Tibial nerve (tissue), 4 donors: ENCODE measurements at regions not wholly inside any gene's neighbourhood (a gene's known extent, or its start where the extent isn't known, plus 50 kb on each side); places are given as distances from the start of the nearest gene placed in this dataset.

Experiments used
- DNase-seq, 2 donors: peaks; one replicate each; pipeline ENCODE4 v3.0.0-alpha.2; 2019; ENCODE audit warnings: low spot score in 2 of 2
- H3K27ac ChIP-seq, 4 donors: fragments of 200-600 bp; sonication (generic) in 3 of 4; one replicate each; pipeline ENCODE4 v1.5.1; 2017 to 2019; ENCODE audit warnings: mild to moderate bottlenecking in 1 of 4
- H3K27me3 ChIP-seq, 2 donors: fragments of 200-600 bp; sonication (generic) in 1 of 2; one replicate each; pipeline versions ENCODE4 v1.5.1 to v1.6.0; 2017 to 2019
- H3K36me3 ChIP-seq, 3 donors: fragments of 200-600 bp; sonication (generic); one replicate each; pipeline ENCODE4 v1.5.1; 2018 to 2019
- H3K4me1 ChIP-seq, 4 donors: fragments of 200-600 bp; sonication (generic) in 3 of 4; one replicate each; pipeline ENCODE4 v1.5.1; 2017 to 2019
- H3K4me3 ChIP-seq, 4 donors: fragments of 200-600 bp; sonication (generic) in 3 of 4; one replicate each; pipeline ENCODE4 v1.5.1; 2017 to 2019; ENCODE audit warnings: mild to moderate bottlenecking in 1 of 4, moderate library complexity in 1 of 4
- H3K9me3 ChIP-seq, 4 donors: fragments of 200-600 bp; sonication (generic) in 3 of 4; one replicate each; pipeline ENCODE4 v1.5.1; 2017 to 2019
- CTCF ChIP-seq, 5 experiments: fragments of 200-600 bp in 3 of 5; fragments of 450-650 bp in 2 of 5; sonication (generic) in 3 of 5; IDR thresholded peaks; one replicate each; pipeline ENCODE4 v1.5.1; 2016 to 2019; ENCODE audit warnings: antibody characterized with exemption in 5 of 5, mild to moderate bottlenecking in 3 of 5, moderate library complexity in 2 of 5
- EP300 ChIP-seq, 2 donors: sonication (generic); formaldehyde crosslinking; IDR thresholded peaks; one replicate each; pipeline ENCODE4 v1.6.1; 2017; ENCODE audit warnings: antibody characterized with exemption in 2 of 2, mild to moderate bottlenecking in 1 of 2
- POLR2A ChIP-seq, 2 donors: fragments of 450-650 bp; IDR thresholded peaks; one replicate each; pipeline ENCODE4 v1.6.1; 2017; ENCODE audit warnings: antibody characterized with exemption in 2 of 2, mild to moderate bottlenecking in 2 of 2, moderate library complexity in 2 of 2
- WGBS, 2 donors: methylation state at CpG; one replicate each; pipeline ENCODE4 v1.1.5; 2018; 5-methylcytosine and 5-hydroxymethylcytosine counted together

- TF ChIP-seq POLR2A (IDR thresholded peaks at IDR 0.05) (no peak), EP300 (IDR thresholded peaks at IDR 0.05) (no peak), CTCF (IDR thresholded peaks at IDR 0.05) (no peak)
- no peak overlapping the region for H3K27ac ChIP-seq
- DNase-seq: no peak
- H3K4me3 ChIP-seq: no peak overlapping the region
- H3K27me3 ChIP-seq: no peaks in the 10 kb centered on the region
- H3K4me1 ChIP-seq: no peaks in the 10 kb centered on the region
- no peaks in the 10 kb centered on the region for H3K9me3 ChIP-seq
- no peaks in the 10 kb centered on the region for H3K36me3 ChIP-seq
- 45 to 61% methylated on average over 4 of the region's 4 CpGs for WGBS, 2 donors
These were observed 104.9 kb upstream of the MBL2 start for GRCh38 chr10:52877451-52877850.

DNA sequence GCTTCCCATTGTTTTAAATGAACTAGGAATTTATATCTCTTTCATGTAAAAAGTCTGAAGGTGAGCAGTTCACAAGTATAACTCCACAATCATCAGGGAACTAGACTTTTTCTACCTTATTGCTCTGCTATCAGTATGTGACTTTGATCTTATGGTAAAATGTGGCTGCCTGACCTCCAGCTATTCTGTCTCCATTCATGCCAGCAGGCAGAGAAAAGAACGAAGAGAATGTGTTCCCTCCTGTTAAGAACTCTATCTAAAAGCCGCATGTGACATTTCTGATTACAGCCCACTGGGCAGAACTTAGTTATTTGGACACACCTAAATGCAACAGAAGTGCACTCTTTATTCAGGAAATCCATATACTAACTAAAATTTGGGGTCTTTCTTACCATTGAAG is 102.8 kb upstream of the MBL2 start:
- no peaks in the 10 kb centered on the region for H3K27me3 ChIP-seq
- no peak overlapping the region for H3K27ac ChIP-seq
- H3K4me1 ChIP-seq: no peaks in the 10 kb centered on the region
- DNase-seq: no peak
- TF ChIP-seq POLR2A (IDR thresholded peaks at IDR 0.05) (no peak), CTCF (IDR thresholded peaks at IDR 0.05) (no peak), EP300 (IDR thresholded peaks at IDR 0.05) (no peak)
- no peaks in the 10 kb centered on the region for H3K9me3 ChIP-seq
- no peak overlapping the region for H3K4me3 ChIP-seq
- 88 to 97% methylated on average over 2 of the region's 2 CpGs for WGBS, 2 donors
- H3K36me3 ChIP-seq: no peaks in the 10 kb centered on the region

- H3K27ac ChIP-seq: no peak overlapping the region
- no peak overlapping the region for H3K4me3 ChIP-seq
- 85 to 96% methylated on average over 4 of the region's 4 CpGs for WGBS, 2 donors
- H3K27me3 ChIP-seq: no peaks in the 10 kb centered on the region
- no peaks in the 10 kb centered on the region for H3K36me3 ChIP-seq
- DNase-seq: no peak
- no peaks in the 10 kb centered on the region for H3K9me3 ChIP-seq
- no peak for TF ChIP-seq EP300 (IDR thresholded peaks at IDR 0.05)
- no peak for TF ChIP-seq POLR2A (IDR thresholded peaks at IDR 0.05)
- no peak for TF ChIP-seq CTCF (IDR thresholded peaks at IDR 0.05)
- no peaks in the 10 kb centered on the region for H3K4me1 ChIP-seq
These were observed 102.0 kb upstream of the MBL2 start for GRCh38 chr10:52874581-52874980.

GRCh38 chr10:52871191-52871843 is 98.7 kb upstream of the MBL2 start:
- Histone ChIP-seq H3K9me3 (no peaks in the 10 kb centered on the region), H3K36me3 (no peaks in the 10 kb centered on the region), H3K27me3 (no peaks in the 10 kb centered on the region), H3K27ac (no peak overlapping the region), H3K4me3 (no peak overlapping the region), H3K4me1 (no peaks in the 10 kb centered on the region)
- TF ChIP-seq CTCF (IDR thresholded peaks at IDR 0.05): no peak
- no peak for TF ChIP-seq EP300 (IDR thresholded peaks at IDR 0.05)
- TF ChIP-seq POLR2A (IDR thresholded peaks at IDR 0.05): no peak
- DNase-seq: no peak
- WGBS, 2 donors: 76 to 84% methylated on average over 24 of the region's 24 CpGs

DNA sequence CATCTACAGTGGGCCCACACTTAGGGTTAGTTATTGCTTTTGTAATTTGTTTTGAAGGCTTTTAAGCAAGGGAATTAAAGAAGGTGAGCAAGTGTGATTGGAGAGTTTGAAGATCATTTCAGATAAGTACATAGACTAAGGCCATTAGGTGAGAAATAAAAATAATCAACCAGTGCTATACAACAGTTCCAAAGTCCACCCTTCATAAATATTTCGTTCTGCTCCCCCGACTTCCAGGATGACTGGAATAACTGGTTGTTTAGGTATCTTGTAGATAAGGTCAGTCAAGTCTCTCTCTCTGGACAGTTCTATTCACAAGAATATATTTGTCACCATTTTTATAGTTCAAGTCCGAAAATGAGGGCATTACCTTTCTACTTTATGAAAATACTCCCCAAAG is 98.0 kb upstream of the MBL2 start:
- H3K36me3 ChIP-seq: no peaks in the 10 kb centered on the region
- WGBS, 2 donors: 76 to 92% methylated on average over 3 of the region's 3 CpGs
- TF ChIP-seq CTCF (IDR thresholded peaks at IDR 0.05) (no peak), EP300 (IDR thresholded peaks at IDR 0.05) (no peak), POLR2A (IDR thresholded peaks at IDR 0.05) (no peak)
- H3K27me3 ChIP-seq: no peaks in the 10 kb centered on the region
- no peak overlapping the region for H3K27ac ChIP-seq
- no peak overlapping the region for H3K4me3 ChIP-seq
- H3K4me1 ChIP-seq: no peaks in the 10 kb centered on the region
- DNase-seq: no peak
- no peaks in the 10 kb centered on the region for H3K9me3 ChIP-seq
